ENCODE measurements at regions not wholly inside any gene's neighbourhood (a gene's known extent, or its start where the extent isn't known, plus 50 kb on each side); places are given as distances from the start of the nearest gene placed in this dataset.

- Histone ChIP-seq H3F3A (replicated peaks; ENCODE audit: low read depth) (no peaks in the 10 kb centered on the region), H3K9me2 (ENCODE audit: insufficient read depth) (no peaks in the 10 kb centered on the region), H3K36me3 (ENCODE audit: insufficient read depth) (no peaks in the 10 kb centered on the region), H3K4me1 (ENCODE audit: insufficient read depth) (peaks cover 37% of the 10 kb centered on the region), H2AFZ (no peak overlapping the region), H4K20me1 (replicated peaks; ENCODE audit: insufficient read depth) (no peaks in the 10 kb centered on the region), H3K27ac (ENCODE audit: low read depth) (no peak overlapping the region), H3K4me2 (no peak overlapping the region), H3K27me3 (ENCODE audit: insufficient read depth) (no peaks in the 10 kb centered on the region), H3K79me2 (replicated peaks; ENCODE audit: insufficient read depth) (no peaks in the 10 kb centered on the region), H3K4me3 (no peak overlapping the region)
- Mint-ChIP-seq H3K4me1 (peaks cover 33% of the 10 kb centered on the region), H3K27me3 (ENCODE audit: insufficient read depth, low read depth, poor library complexity) (no peaks in the 10 kb centered on the region), H3K9me3 (no peaks in the 10 kb centered on the region), H3K27ac (no peak overlapping the region; the same call in 1 of the 2 replicates), H3K4me3 (no peak overlapping the region), H3K36me3 (ENCODE audit: low read depth) (no peaks in the 10 kb centered on the region)
- ATAC-seq: no peak
- TF ChIP-seq CTCF (conservative IDR thresholded peaks at IDR 0.05; ENCODE audit: low read depth in 2 of 2) (no peak), STAT1 (IDR thresholded peaks at IDR 0.05; ENCODE audit: unreplicated experiment) (no peak), POLR2AphosphoS5 (IDR thresholded peaks at IDR 0.05; ENCODE audit: low read depth) (no peak), ZNF462 (CRISPR knock-in tag; IDR thresholded peaks at IDR 0.05) (no peak), JUNB (IDR thresholded peaks at IDR 0.05; ENCODE audit: unreplicated experiment) (no peak), EZH2phosphoT487 (IDR thresholded peaks at IDR 0.05; ENCODE audit: unreplicated experiment) (no peak), EZH2 (IDR thresholded peaks at IDR 0.05; ENCODE audit: low read depth, unreplicated experiment) (no peak), CREB1 (CRISPR knock-in tag; IDR thresholded peaks at IDR 0.05; ENCODE audit: low read depth) (no peak), NANOG (IDR thresholded peaks at IDR 0.05; ENCODE audit: borderline replicate concordance) (no peak), REST (IDR thresholded peaks at IDR 0.05; ENCODE audit: unreplicated experiment) (no peak), ETS1 (IDR thresholded peaks at IDR 0.05) (no peak), ZNF114 (CRISPR knock-in tag; IDR thresholded peaks at IDR 0.05) (no peak), ZNF331 (CRISPR knock-in tag; IDR thresholded peaks at IDR 0.05; ENCODE audit: low read depth) (no peak)
- no peak for DNase-seq (ENCODE audit: low spot score)
Observed at GRCh38 chr2:138234265-138234664, 267.3 kb upstream of the SPOPL start.

Measured in GM23338 (cell line).